ENCODE measurements at regions not wholly inside any gene's neighbourhood (a gene's known extent, or its start where the extent isn't known, plus 50 kb on each side); places are given as distances from the start of the nearest gene placed in this dataset.

GRCh38 chr13:24006520-24007248, 109.4 kb upstream of the C1QTNF9B start:
- no peak overlapping the region for H3K4me3 ChIP-seq
- no peaks in the 10 kb centered on the region for H3K27me3 ChIP-seq (ENCODE audit: low read depth)
- no peaks in the 10 kb centered on the region for H3K36me3 ChIP-seq (replicated peaks)
- in situ Hi-C loops (cut with MboI; ENCODE audit: low sequenced_read_pairs): no loop called here
- H3K9me3 ChIP-seq: no peaks in the 10 kb centered on the region
- H3K4me1 ChIP-seq: no peaks in the 10 kb centered on the region; the same call in 1 of the 2 replicates
- no peak for DNase-seq (ENCODE audit: low spot score in 2 of 2)

GRCh38 chr13:24007979-24008620, 110.8 kb upstream of the C1QTNF9B start:
- in situ Hi-C loops (cut with MboI; ENCODE audit: low sequenced_read_pairs): no loop called here
- Histone ChIP-seq H3K36me3 (replicated peaks) (no peaks in the 10 kb centered on the region), H3K4me3 (no peak overlapping the region), H3K27me3 (ENCODE audit: low read depth) (no peaks in the 10 kb centered on the region), H3K9me3 (no peaks in the 10 kb centered on the region), H3K4me1 (no peaks in the 10 kb centered on the region; the same call in 1 of the 2 replicates)
- DNase-seq (ENCODE audit: low spot score in 2 of 2): no peak

GRCh38 chr13:24008679-24009078, 111.4 kb upstream of the C1QTNF9B start:
- H3K36me3 ChIP-seq (replicated peaks): no peaks in the 10 kb centered on the region
- in situ Hi-C loops (cut with MboI; ENCODE audit: low sequenced_read_pairs): no loop called here
- no peaks in the 10 kb centered on the region; the same call in 1 of the 2 replicates for H3K4me1 ChIP-seq
- no peak for DNase-seq (ENCODE audit: low spot score in 2 of 2)
- H3K4me3 ChIP-seq: no peak overlapping the region
- H3K9me3 ChIP-seq: no peaks in the 10 kb centered on the region
- no peaks in the 10 kb centered on the region for H3K27me3 ChIP-seq (ENCODE audit: low read depth)

GRCh38 chr13:24011266-24011665, 114.0 kb upstream of the C1QTNF9B start:
- H3K4me3 ChIP-seq: no peak overlapping the region
- H3K36me3 ChIP-seq (replicated peaks): no peaks in the 10 kb centered on the region
- no peak for DNase-seq (ENCODE audit: low spot score in 2 of 2)
- H3K4me1 ChIP-seq: no peaks in the 10 kb centered on the region
- in situ Hi-C loops (cut with MboI; ENCODE audit: low sequenced_read_pairs): no loop called here
- no peaks in the 10 kb centered on the region for H3K9me3 ChIP-seq
- no peaks in the 10 kb centered on the region for H3K27me3 ChIP-seq (ENCODE audit: low read depth)

GRCh38 chr13:24012648-24013047, 115.3 kb upstream of the C1QTNF9B start:
- Histone ChIP-seq H3K4me1 (no peaks in the 10 kb centered on the region), H3K9me3 (no peaks in the 10 kb centered on the region), H3K27me3 (ENCODE audit: low read depth) (no peaks in the 10 kb centered on the region), H3K36me3 (replicated peaks) (no peaks in the 10 kb centered on the region), H3K4me3 (no peak overlapping the region)
- no peak for DNase-seq (ENCODE audit: low spot score in 2 of 2)
- in situ Hi-C loops (cut with MboI; ENCODE audit: low sequenced_read_pairs): no loop called here

- no peak for DNase-seq (ENCODE audit: low spot score in 2 of 2)
- Histone ChIP-seq H3K4me3 (no peak overlapping the region), H3K27me3 (ENCODE audit: low read depth) (no peaks in the 10 kb centered on the region), H3K36me3 (replicated peaks) (no peaks in the 10 kb centered on the region), H3K4me1 (no peaks in the 10 kb centered on the region), H3K9me3 (no peaks in the 10 kb centered on the region)
- in situ Hi-C loops (cut with MboI; ENCODE audit: low sequenced_read_pairs): no loop called here
Observed at GRCh38 chr13:24013189-24013588, 115.9 kb upstream of the C1QTNF9B start.

GRCh38 chr13:24016046-24016445, 118.7 kb upstream of the C1QTNF9B start:
- Histone ChIP-seq H3K27me3 (ENCODE audit: low read depth) (no peaks in the 10 kb centered on the region), H3K4me1 (no peaks in the 10 kb centered on the region), H3K36me3 (replicated peaks) (no peaks in the 10 kb centered on the region), H3K9me3 (no peaks in the 10 kb centered on the region), H3K4me3 (no peak overlapping the region)
- DNase-seq (ENCODE audit: low spot score in 2 of 2): no peak
- in situ Hi-C loops (cut with MboI; ENCODE audit: low sequenced_read_pairs): no loop called here

- Histone ChIP-seq H3K27me3 (ENCODE audit: low read depth) (no peaks in the 10 kb centered on the region), H3K4me3 (no peak overlapping the region), H3K4me1 (no peaks in the 10 kb centered on the region), H3K36me3 (replicated peaks) (no peaks in the 10 kb centered on the region), H3K9me3 (no peaks in the 10 kb centered on the region)
- no peak for DNase-seq (ENCODE audit: low spot score in 2 of 2)
- in situ Hi-C loops (cut with MboI; ENCODE audit: low sequenced_read_pairs): loop anchor here (5.0 kb wide), 1 partner anchor 200 kb away; no protein-coding TSS in a partner anchor
Observed at GRCh38 chr13:24022568-24022967, 125.3 kb upstream of the C1QTNF9B start.

- no peaks in the 10 kb centered on the region for H3K9me3 ChIP-seq
Observed at GRCh38 chr13:24023073-24023472, 125.8 kb upstream of the C1QTNF9B start.

GRCh38 chr13:24027494-24027893, 130.2 kb upstream of the C1QTNF9B start:
- in situ Hi-C loops (cut with MboI; ENCODE audit: low sequenced_read_pairs): no loop called here
- DNase-seq (ENCODE audit: low spot score in 2 of 2): no peak
- no peaks in the 10 kb centered on the region for H3K4me1 ChIP-seq
- no peaks in the 10 kb centered on the region for H3K36me3 ChIP-seq (replicated peaks)
- H3K27me3 ChIP-seq (ENCODE audit: low read depth): no peaks in the 10 kb centered on the region
- H3K9me3 ChIP-seq: no peaks in the 10 kb centered on the region
- H3K4me3 ChIP-seq: no peak overlapping the region

More at GRCh38 chr13:24023073-24023472, 125.8 kb upstream of the C1QTNF9B start:
- DNase-seq (ENCODE audit: low spot score in 2 of 2): no peak
- H3K27me3 ChIP-seq (ENCODE audit: low read depth): no peaks in the 10 kb centered on the region
- in situ Hi-C loops (cut with MboI; ENCODE audit: low sequenced_read_pairs): loop anchor here (5.0 kb wide), 1 partner anchor 199 kb away; no protein-coding TSS in a partner anchor
- no peak overlapping the region for H3K4me3 ChIP-seq
- no peaks in the 10 kb centered on the region for H3K36me3 ChIP-seq (replicated peaks)
- no peaks in the 10 kb centered on the region for H3K4me1 ChIP-seq

GRCh38 chr13:24032252-24032651, 128.3 kb upstream of the SPATA13 start:
- in situ Hi-C loops (cut with MboI; ENCODE audit: low sequenced_read_pairs): no loop called here
- H3K4me1 ChIP-seq: no peaks in the 10 kb centered on the region
- no peak for DNase-seq (ENCODE audit: low spot score in 2 of 2)
- no peaks in the 10 kb centered on the region for H3K9me3 ChIP-seq
- no peaks in the 10 kb centered on the region for H3K36me3 ChIP-seq (replicated peaks)
- no peaks in the 10 kb centered on the region for H3K27me3 ChIP-seq (ENCODE audit: low read depth)
- no peak overlapping the region for H3K4me3 ChIP-seq

- in situ Hi-C loops (cut with MboI; ENCODE audit: low sequenced_read_pairs): no loop called here
- no peak for DNase-seq (ENCODE audit: low spot score in 2 of 2)
- Histone ChIP-seq H3K27me3 (ENCODE audit: low read depth) (no peaks in the 10 kb centered on the region), H3K4me1 (no peaks in the 10 kb centered on the region), H3K36me3 (replicated peaks) (no peaks in the 10 kb centered on the region), H3K9me3 (no peaks in the 10 kb centered on the region), H3K4me3 (no peak overlapping the region)
Observed at GRCh38 chr13:24032674-24033073, 127.8 kb upstream of the SPATA13 start.

- Histone ChIP-seq H3K36me3 (replicated peaks) (no peaks in the 10 kb centered on the region), H3K9me3 (no peaks in the 10 kb centered on the region), H3K4me1 (no peaks in the 10 kb centered on the region), H3K4me3 (no peak overlapping the region), H3K27me3 (ENCODE audit: low read depth) (no peaks in the 10 kb centered on the region)
- no peak for DNase-seq (ENCODE audit: low spot score in 2 of 2)
- in situ Hi-C loops (cut with MboI; ENCODE audit: low sequenced_read_pairs): no loop called here
Observed at GRCh38 chr13:24033527-24034302, 126.8 kb upstream of the SPATA13 start.

GRCh38 chr13:24035411-24035810, 125.1 kb upstream of the SPATA13 start:
- Histone ChIP-seq H3K4me3 (no peak overlapping the region), H3K4me1 (no peaks in the 10 kb centered on the region), H3K36me3 (replicated peaks) (no peaks in the 10 kb centered on the region), H3K9me3 (no peaks in the 10 kb centered on the region), H3K27me3 (ENCODE audit: low read depth) (no peaks in the 10 kb centered on the region)
- in situ Hi-C loops (cut with MboI; ENCODE audit: low sequenced_read_pairs): no loop called here
- no peak for DNase-seq (ENCODE audit: low spot score in 2 of 2)

All from HAP-1 (cell line).